Memory B cell (primary cell): ENCODE measurements at regions not wholly inside any gene's neighbourhood (a gene's known extent, or its start where the extent isn't known, plus 50 kb on each side); places are given as distances from the start of the nearest gene placed in this dataset.
"Not testable (repeated sequence)": the region's sequence is repeated elsewhere in the genome, so short reads cannot be mapped to it uniquely, and the experiment has no call there.

ENCODE experiments used
- ATAC-seq: fragments of 150-1000 bp; cut with Tn5 transposase; 2 replicates; pipeline ENCODE4 v1.10.0; 2021; ENCODE audit warnings: low read depth, mild to moderate bottlenecking, moderate library complexity
- DNase-seq, 2 donors: peaks; one replicate each; pipeline ENCODE4 v3.0.0; 2022; ENCODE audit warnings: low spot score in 2 of 2
- H3K27ac Mint-ChIP-seq: one replicate; pipeline ENCODE4 v1.8.0; 2022; ENCODE audit warnings: mild to moderate bottlenecking, moderate library complexity, mixed read lengths
- H3K27me3 Mint-ChIP-seq: one replicate; pipeline ENCODE4 v1.8.0; 2022; ENCODE audit warnings: mixed read lengths
- H3K36me3 Mint-ChIP-seq: one replicate; pipeline ENCODE4 v1.8.0; 2022; ENCODE audit warnings: mild to moderate bottlenecking, mixed read lengths
- H3K4me1 Mint-ChIP-seq: one replicate; pipeline ENCODE4 v1.8.0; 2022; ENCODE audit warnings: mixed read lengths
- H3K4me3 Mint-ChIP-seq: one replicate; pipeline ENCODE4 v1.8.0; 2022; ENCODE audit warnings: mild to moderate bottlenecking, moderate library complexity, mixed read lengths
- H3K9me3 Mint-ChIP-seq: one replicate; pipeline ENCODE4 v1.8.0; 2022; ENCODE audit warnings: mixed read lengths

DNA sequence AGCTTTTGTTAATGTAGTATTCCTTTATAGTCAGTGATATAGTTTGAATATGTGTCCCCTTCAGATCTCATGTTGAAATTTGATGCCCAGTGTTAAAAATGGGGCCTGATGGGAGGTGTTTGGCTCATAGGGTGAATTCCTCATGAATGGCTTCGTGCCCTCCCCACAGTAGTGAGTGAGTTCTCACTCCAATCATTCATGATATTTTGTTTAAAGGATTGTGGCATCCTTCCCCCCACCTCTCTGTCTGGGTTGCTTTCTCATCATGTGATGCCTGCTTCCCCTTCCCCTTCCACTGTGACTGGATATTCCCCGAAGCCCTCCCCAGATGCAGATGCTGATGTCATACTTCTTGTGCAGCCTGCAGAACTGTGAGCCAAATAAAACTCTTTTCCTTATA lies 649.8 kb upstream of the NR2F2 start:
- no peak overlapping the region for H3K4me3 Mint-ChIP-seq
- no peaks in the 10 kb centered on the region for H3K4me1 Mint-ChIP-seq
- H3K9me3 Mint-ChIP-seq: peaks cover 2% of the 10 kb centered on the region
- ATAC-seq: no peak
- no peak overlapping the region for H3K27ac Mint-ChIP-seq
- no peaks in the 10 kb centered on the region for H3K36me3 Mint-ChIP-seq
- no peaks in the 10 kb centered on the region for H3K27me3 Mint-ChIP-seq
- no peak for DNase-seq

GRCh38 chr15:95681836-95682544 lies 648.5 kb upstream of the NR2F2 start:
- ATAC-seq (no peak), DNase-seq (no peak)
- no peaks in the 10 kb centered on the region for H3K4me1 Mint-ChIP-seq
- no peaks in the 10 kb centered on the region for H3K36me3 Mint-ChIP-seq
- no peaks in the 10 kb centered on the region for H3K27me3 Mint-ChIP-seq
- no peak overlapping the region for H3K4me3 Mint-ChIP-seq
- no peak overlapping the region for H3K27ac Mint-ChIP-seq
- peaks cover 2% of the 10 kb centered on the region for H3K9me3 Mint-ChIP-seq

DNA sequence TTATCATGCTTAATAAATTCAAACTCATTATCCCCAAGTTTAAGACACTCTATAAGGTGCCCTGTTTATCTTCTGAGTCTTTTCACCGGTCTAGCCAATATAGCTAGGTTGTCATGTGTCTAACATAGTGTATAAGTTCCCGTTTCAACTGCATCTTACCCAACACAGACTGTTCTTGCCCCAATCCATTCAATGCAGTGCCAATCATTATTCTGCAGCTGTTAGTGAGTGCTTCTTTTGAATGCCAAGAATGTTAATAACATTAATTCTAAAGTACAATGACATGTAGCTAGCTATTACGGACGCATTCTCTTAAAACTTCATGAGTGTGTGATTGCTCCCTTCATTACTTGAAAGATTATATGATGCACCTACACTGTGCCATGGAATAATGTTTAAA lies 646.4 kb upstream of the NR2F2 start:
- no peak for ATAC-seq
- no peaks in the 10 kb centered on the region for H3K27me3 Mint-ChIP-seq
- H3K9me3 Mint-ChIP-seq: peaks cover 2% of the 10 kb centered on the region
- H3K36me3 Mint-ChIP-seq: no peaks in the 10 kb centered on the region
- no peak for DNase-seq
- no peak overlapping the region for H3K27ac Mint-ChIP-seq
- H3K4me1 Mint-ChIP-seq: no peaks in the 10 kb centered on the region
- no peak overlapping the region for H3K4me3 Mint-ChIP-seq

DNA sequence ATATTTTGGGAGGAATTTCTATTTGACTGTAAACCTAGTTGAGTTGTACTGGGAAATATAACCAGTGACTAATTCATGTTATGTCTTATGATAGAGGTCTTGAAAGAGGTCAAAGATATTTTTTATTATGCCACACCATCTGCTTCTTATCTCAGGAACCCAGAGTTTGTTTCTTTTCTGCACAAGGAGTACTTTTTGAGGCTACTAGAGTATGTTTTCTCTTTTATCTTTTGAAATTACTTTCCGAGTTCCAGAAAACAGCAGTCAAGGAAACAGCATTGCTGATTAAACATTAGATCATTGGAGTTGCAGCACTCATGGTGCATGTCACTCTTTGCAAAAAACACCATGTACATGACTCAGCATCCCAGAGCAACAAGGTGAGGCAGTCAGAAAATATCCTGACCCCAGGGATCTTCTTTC lies 645.8 kb upstream of the NR2F2 start:
- ATAC-seq: no peak
- DNase-seq: no peak
- H3K4me1 Mint-ChIP-seq: no peaks in the 10 kb centered on the region
- H3K27ac Mint-ChIP-seq: no peak overlapping the region
- no peaks in the 10 kb centered on the region for H3K36me3 Mint-ChIP-seq
- no peaks in the 10 kb centered on the region for H3K27me3 Mint-ChIP-seq
- no peak overlapping the region for H3K4me3 Mint-ChIP-seq
- peaks cover 2% of the 10 kb centered on the region for H3K9me3 Mint-ChIP-seq

DNA sequence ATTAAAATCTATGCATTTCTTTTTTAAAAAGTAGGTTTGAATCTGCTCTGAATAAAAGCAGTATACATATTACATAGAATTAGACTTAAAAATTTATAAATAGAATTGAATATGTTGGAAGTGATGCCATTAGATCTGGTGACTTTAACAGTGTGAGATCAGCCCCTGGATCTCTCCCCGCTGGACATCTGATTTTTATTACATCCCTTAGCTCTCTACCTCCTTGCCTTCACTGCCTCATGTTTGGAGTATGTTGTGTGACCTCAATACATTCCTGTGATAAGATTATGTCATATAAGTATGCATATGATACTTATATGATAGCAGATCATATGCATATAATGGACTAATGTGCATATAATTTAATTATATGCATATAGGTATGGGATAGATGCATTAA lies 643.4 kb upstream of the NR2F2 start:
- H3K36me3 Mint-ChIP-seq: no peaks in the 10 kb centered on the region
- H3K27ac Mint-ChIP-seq: no peak overlapping the region
- DNase-seq (no peak), ATAC-seq (no peak)
- H3K4me3 Mint-ChIP-seq: no peak overlapping the region
- no peaks in the 10 kb centered on the region for H3K27me3 Mint-ChIP-seq
- peaks cover 2% of the 10 kb centered on the region for H3K9me3 Mint-ChIP-seq
- no peaks in the 10 kb centered on the region for H3K4me1 Mint-ChIP-seq

DNA sequence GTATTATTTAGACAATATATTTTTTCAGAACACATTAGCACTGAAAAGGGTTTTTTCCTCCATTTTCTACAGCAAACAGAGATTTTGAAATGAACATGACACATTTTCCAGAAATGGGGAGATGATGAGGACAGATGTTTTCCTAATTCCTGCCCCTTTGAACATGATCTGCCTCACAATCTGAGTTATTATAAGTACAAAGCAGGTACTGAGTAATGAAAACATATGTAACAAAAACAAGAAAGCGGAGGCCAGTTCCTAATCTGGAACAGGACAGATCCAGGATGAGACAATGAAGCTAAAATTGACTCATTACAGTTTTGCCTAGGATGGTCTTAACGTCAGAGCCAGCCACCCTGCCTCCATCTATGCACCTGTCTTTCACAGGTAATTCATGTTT lies 642.8 kb upstream of the NR2F2 start:
- H3K36me3 Mint-ChIP-seq: no peaks in the 10 kb centered on the region
- H3K27ac Mint-ChIP-seq: no peak overlapping the region
- H3K27me3 Mint-ChIP-seq: no peaks in the 10 kb centered on the region
- DNase-seq (no peak), ATAC-seq (no peak)
- no peak overlapping the region for H3K4me3 Mint-ChIP-seq
- H3K4me1 Mint-ChIP-seq: no peaks in the 10 kb centered on the region
- peaks cover 2% of the 10 kb centered on the region for H3K9me3 Mint-ChIP-seq

DNA sequence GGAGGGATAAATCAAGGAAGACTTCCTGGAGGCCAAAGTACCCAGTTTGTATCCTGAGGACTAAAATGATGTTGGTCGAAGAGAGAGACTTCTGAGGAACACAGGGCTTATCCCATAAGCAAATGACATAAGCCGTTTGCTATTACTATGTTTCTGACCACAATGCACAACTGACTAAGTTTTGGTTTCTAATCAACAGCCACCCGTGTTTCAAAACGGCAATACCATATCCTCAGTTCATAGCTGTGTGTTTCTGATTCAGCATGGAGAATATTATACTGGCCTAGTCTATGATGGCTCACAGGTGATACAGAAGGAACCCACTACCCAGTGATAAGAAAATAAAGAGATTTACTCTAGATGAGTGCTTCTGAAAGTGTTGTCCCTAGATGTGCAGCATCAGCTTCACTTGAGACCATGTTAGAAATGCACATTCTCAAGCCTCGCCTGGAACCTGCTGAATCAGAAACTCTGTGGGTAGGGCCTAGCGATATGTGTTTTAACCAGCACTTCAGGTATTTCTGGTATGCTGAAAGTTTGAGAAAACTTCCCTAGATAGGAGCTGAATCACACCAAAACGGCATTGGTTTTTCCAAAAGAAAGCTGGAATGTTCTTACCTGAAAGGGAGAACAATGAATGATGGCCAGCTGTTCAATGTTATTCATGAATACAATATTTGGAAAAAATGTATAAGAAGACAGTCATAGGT lies 639.7 kb upstream of the NR2F2 start:
- no peak for ATAC-seq
- Mint-ChIP-seq H3K4me3 (no peak overlapping the region), H3K9me3 (peaks cover 7% of the 10 kb centered on the region), H3K4me1 (no peaks in the 10 kb centered on the region), H3K36me3 (no peaks in the 10 kb centered on the region), H3K27ac (no peak overlapping the region), H3K27me3 (no peaks in the 10 kb centered on the region)
- no peak for DNase-seq

- Mint-ChIP-seq H3K4me1 (no peaks in the 10 kb centered on the region), H3K9me3 (peaks cover 10% of the 10 kb centered on the region), H3K27me3 (no peaks in the 10 kb centered on the region), H3K27ac (no peak overlapping the region), H3K4me3 (no peak overlapping the region), H3K36me3 (no peaks in the 10 kb centered on the region)
- DNase-seq (no peak), ATAC-seq (no peak)
Observed at GRCh38 chr15:95693917-95694316, 636.6 kb upstream of the NR2F2 start.

GRCh38 chr15:95698230-95698629 lies 632.3 kb upstream of the NR2F2 start:
- H3K9me3 Mint-ChIP-seq: peaks cover 24% of the 10 kb centered on the region
- no peak for ATAC-seq

GRCh38 chr15:95698951-95699350 lies 631.5 kb upstream of the NR2F2 start:
- Mint-ChIP-seq H3K4me3 (no peak overlapping the region), H3K4me1 (no peaks in the 10 kb centered on the region), H3K9me3 (peaks cover 26% of the 10 kb centered on the region), H3K27ac (no peak overlapping the region), H3K36me3 (no peaks in the 10 kb centered on the region), H3K27me3 (no peaks in the 10 kb centered on the region)
- DNase-seq (no peak), ATAC-seq (no peak)

More at GRCh38 chr15:95698230-95698629, 632.3 kb upstream of the NR2F2 start:
- H3K4me1 Mint-ChIP-seq: no peaks in the 10 kb centered on the region
- no peaks in the 10 kb centered on the region for H3K27me3 Mint-ChIP-seq
- DNase-seq: no peak
- H3K4me3 Mint-ChIP-seq: no peak overlapping the region
- H3K36me3 Mint-ChIP-seq: no peaks in the 10 kb centered on the region
- H3K27ac Mint-ChIP-seq: no peak overlapping the region

- no peak for ATAC-seq
- H3K9me3 Mint-ChIP-seq: peaks cover 23% of the 10 kb centered on the region
- no peaks in the 10 kb centered on the region for H3K4me1 Mint-ChIP-seq
- H3K4me3 Mint-ChIP-seq: no peak overlapping the region
- no peak overlapping the region for H3K27ac Mint-ChIP-seq
- H3K27me3 Mint-ChIP-seq: no peaks in the 10 kb centered on the region
- H3K36me3 Mint-ChIP-seq: no peaks in the 10 kb centered on the region
- no peak for DNase-seq
Observed at GRCh38 chr15:95699578-95699977, 630.9 kb upstream of the NR2F2 start.

DNA sequence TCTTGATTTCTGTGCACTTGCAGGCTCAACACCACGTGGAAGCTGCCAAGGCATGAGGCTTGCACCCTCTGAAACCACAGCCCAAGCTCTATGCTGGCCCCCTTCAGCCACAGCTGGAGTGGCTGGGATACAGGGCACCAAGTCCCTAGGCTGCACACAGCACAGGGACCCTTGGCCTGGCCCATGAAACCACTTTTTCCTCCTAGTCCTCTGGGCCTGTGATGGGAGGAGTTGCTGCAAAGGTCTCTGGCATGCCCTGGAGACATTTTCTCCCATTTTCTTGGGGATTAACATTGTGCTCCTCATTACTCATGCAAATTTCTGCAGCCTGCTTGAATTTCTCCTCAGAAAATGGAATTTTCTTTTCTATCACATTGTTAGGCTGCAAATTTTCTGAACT lies 629.8 kb upstream of the NR2F2 start:
- H3K4me1 Mint-ChIP-seq, H3K27me3 Mint-ChIP-seq, H3K4me3 Mint-ChIP-seq, H3K36me3 Mint-ChIP-seq, DNase-seq, ATAC-seq, H3K27ac Mint-ChIP-seq: not testable (repeated sequence)
- peaks cover 21% of the 10 kb centered on the region for H3K9me3 Mint-ChIP-seq

DNA sequence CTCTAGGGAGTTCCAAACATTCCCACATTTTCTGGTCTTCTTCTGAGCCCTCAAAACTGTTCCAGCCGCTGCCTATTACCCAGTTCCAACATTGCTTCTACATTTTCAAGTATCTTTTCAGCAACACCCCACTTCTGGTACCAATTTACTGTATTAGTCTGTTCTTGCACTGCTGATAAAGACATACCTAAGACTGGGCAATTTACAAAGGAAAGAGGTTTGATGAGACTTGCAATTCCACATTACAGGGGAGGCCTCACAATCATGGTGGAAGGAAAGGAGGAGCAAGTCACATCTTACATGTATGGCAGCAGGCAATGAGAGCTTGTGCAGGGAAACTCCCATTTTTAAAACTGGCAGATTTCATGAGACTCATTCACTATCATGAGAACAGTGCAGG lies 629.1 kb upstream of the NR2F2 start:
- no peak overlapping the region for H3K27ac Mint-ChIP-seq
- DNase-seq: no peak
- no peak overlapping the region for H3K4me3 Mint-ChIP-seq
- no peak for ATAC-seq
- peaks cover 21% of the 10 kb centered on the region for H3K9me3 Mint-ChIP-seq
- H3K4me1 Mint-ChIP-seq: no peaks in the 10 kb centered on the region
- no peaks in the 10 kb centered on the region for H3K36me3 Mint-ChIP-seq
- no peaks in the 10 kb centered on the region for H3K27me3 Mint-ChIP-seq

GRCh38 chr15:95709959-95710695 lies 620.4 kb upstream of the NR2F2 start:
- H3K4me3 Mint-ChIP-seq: no peak overlapping the region
- no peaks in the 10 kb centered on the region for H3K27me3 Mint-ChIP-seq
- H3K9me3 Mint-ChIP-seq: peaks cover 2% of the 10 kb centered on the region
- ATAC-seq (no peak), DNase-seq (no peak)
- no peak overlapping the region for H3K27ac Mint-ChIP-seq
- H3K36me3 Mint-ChIP-seq: no peaks in the 10 kb centered on the region
- H3K4me1 Mint-ChIP-seq: no peaks in the 10 kb centered on the region
